ENCODE measurements at regions not wholly inside any gene's neighbourhood (a gene's known extent, or its start where the extent isn't known, plus 50 kb on each side); places are given as distances from the start of the nearest gene placed in this dataset.

GRCh38 chr5:164057121-164057520 is 551.7 kb downstream of the MAT2B start:
- in situ Hi-C loops (cut with MboI; ENCODE audit: low pct_unique_long_range_greater_than_20kb, low sequenced_read_pairs, unreplicated experiment), result no loop called here
- TF ChIP-seq, protein P1, sequence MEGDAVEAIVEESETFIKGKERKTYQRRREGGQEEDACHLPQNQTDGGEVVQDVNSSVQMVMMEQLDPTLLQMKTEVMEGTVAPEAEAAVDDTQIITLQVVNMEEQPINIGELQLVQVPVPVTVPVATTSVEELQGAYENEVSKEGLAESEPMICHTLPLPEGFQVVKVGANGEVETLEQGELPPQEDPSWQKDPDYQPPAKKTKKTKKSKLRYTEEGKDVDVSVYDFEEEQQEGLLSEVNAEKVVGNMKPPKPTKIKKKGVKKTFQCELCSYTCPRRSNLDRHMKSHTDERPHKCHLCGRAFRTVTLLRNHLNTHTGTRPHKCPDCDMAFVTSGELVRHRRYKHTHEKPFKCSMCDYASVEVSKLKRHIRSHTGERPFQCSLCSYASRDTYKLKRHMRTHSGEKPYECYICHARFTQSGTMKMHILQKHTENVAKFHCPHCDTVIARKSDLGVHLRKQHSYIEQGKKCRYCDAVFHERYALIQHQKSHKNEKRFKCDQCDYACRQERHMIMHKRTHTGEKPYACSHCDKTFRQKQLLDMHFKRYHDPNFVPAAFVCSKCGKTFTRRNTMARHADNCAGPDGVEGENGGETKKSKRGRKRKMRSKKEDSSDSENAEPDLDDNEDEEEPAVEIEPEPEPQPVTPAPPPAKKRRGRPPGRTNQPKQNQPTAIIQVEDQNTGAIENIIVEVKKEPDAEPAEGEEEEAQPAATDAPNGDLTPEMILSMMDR (IDR thresholded peaks at IDR 0.05; ENCODE audit: extremely low read depth, insufficient read depth, missing control alignments), result no peak
- no peak for DNase-seq (ENCODE audit: low spot score)

DNA sequence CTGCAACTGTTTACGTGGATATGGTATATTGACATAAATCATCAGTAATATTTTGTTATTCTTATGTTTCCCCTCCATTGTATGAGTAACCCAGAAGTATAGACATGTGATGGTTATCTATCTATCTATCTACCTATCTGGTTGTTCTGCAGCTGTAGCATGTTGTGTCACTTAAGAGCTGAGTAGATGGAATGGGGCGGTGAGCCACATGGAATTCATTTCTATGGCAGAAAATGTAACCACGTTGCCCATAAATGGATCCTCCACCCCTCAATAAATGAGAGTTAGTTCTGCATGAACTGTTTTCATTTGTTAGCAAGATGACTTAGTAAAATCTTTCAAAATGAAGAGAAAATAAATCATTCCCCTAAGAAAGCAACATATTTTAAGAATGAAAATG is 553.2 kb downstream of the MAT2B start:
- DNase-seq (ENCODE audit: low spot score), result no peak
- in situ Hi-C loops (cut with MboI; ENCODE audit: low pct_unique_long_range_greater_than_20kb, low sequenced_read_pairs, unreplicated experiment), result no loop called here
- TF ChIP-seq, protein P1 (IDR thresholded peaks at IDR 0.05; ENCODE audit: extremely low read depth, insufficient read depth, missing control alignments), result no peak

DNA sequence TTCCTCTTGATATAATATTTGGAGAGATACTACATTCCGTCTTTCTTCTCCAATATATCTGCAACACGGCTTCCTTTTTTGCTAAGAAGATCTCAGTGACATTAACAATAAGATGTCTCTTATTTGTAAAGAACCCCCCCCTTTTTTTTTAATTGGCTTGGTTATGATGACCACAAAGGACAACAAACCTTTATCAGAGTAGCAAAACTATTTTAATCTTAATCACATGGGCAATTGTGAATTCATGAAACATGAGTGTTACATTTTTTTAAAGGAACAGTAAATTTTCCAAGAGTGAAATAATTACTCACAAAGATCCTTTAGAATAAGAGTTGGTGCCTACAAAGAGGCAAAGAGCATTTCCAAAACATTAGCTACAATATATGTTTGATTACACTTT is 554.1 kb downstream of the MAT2B start:
- in situ Hi-C loops (cut with MboI; ENCODE audit: low pct_unique_long_range_greater_than_20kb, low sequenced_read_pairs, unreplicated experiment), result no loop called here
- no peak for DNase-seq (ENCODE audit: low spot score)
- TF ChIP-seq, protein P1 (IDR thresholded peaks at IDR 0.05; ENCODE audit: extremely low read depth, insufficient read depth, missing control alignments), result no peak

- DNase-seq (ENCODE audit: low spot score), result no peak
- TF ChIP-seq, protein P1 (IDR thresholded peaks at IDR 0.05; ENCODE audit: extremely low read depth, insufficient read depth, missing control alignments), result no peak
- in situ Hi-C loops (cut with MboI; ENCODE audit: low pct_unique_long_range_greater_than_20kb, low sequenced_read_pairs, unreplicated experiment), result no loop called here
Measured at GRCh38 chr5:164060786-164061355, 555.5 kb downstream of the MAT2B start.

DNA sequence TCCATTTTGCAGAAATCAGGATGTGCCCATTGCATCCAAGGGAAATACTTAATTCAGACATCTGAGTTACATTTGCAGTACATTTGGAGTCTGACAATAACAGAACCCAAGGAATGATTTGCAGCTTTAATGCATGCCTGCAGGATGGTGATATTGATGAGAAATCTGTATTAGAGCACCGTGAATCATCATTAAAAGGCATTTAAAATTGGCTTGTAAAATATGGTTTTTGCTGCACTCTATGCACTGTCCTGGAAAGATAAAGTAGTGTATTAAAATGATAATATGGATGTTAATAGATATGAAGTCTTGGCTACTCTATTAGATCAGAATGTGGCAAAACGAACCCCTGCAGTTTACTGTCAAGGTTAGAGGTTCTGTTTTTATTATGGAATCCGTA is 556.9 kb downstream of the MAT2B start:
- TF ChIP-seq, protein P1 (IDR thresholded peaks at IDR 0.05; ENCODE audit: extremely low read depth, insufficient read depth, missing control alignments), result no peak
- in situ Hi-C loops (cut with MboI; ENCODE audit: low pct_unique_long_range_greater_than_20kb, low sequenced_read_pairs, unreplicated experiment), result no loop called here
- DNase-seq (ENCODE audit: low spot score), result no peak

DNA sequence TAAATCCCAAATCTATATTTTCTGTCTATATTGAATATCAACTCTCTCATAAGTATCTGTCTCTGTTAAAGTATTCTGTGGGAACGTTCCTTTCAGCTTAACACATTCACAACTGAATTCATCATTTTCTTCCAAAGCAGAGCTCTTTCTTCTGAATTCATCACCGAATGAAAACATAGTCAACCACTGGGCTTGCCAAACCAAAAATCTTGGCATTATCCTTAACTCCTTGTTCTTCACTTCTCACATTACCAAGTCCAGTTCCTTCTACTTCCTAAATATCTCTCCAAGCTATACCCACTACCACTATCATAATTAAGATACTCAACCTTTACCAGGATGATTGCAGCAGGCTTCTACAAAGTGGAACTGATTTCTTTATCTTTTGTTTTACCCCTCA is 559.8 kb downstream of the MAT2B start:
- in situ Hi-C loops (cut with MboI; ENCODE audit: low pct_unique_long_range_greater_than_20kb, low sequenced_read_pairs, unreplicated experiment), result no loop called here
- TF ChIP-seq, protein P1 (IDR thresholded peaks at IDR 0.05; ENCODE audit: extremely low read depth, insufficient read depth, missing control alignments), result no peak
- no peak for DNase-seq (ENCODE audit: low spot score)

DNA sequence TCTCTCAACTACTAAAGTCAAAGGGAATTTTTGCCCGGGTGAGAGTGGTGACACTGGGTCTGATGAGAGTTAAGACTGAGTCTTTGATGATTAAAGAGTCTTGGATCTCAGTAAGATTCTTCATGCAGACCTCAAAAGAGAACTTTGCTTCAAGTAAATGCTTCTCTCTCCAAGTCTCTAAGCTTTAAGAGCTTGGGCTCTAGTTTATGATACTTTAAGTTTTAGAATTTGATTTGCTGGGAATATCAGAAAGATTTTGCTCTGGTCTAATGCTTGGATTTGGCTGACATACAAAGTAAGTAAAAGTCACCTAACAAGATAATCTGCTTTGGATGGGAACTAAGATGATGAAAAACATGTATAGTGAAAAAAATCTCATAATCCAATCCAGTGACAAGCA is 566.3 kb downstream of the MAT2B start:
- in situ Hi-C loops (cut with MboI; ENCODE audit: low pct_unique_long_range_greater_than_20kb, low sequenced_read_pairs, unreplicated experiment), result no loop called here
- no peak for DNase-seq (ENCODE audit: low spot score)
- TF ChIP-seq, protein P1 (IDR thresholded peaks at IDR 0.05; ENCODE audit: extremely low read depth, insufficient read depth, missing control alignments), result no peak
